Glutamatergic neuron (in vitro differentiated cells): ENCODE measurements at regions not wholly inside any gene's neighbourhood (a gene's known extent, or its start where the extent isn't known, plus 50 kb on each side); places are given as distances from the start of the nearest gene placed in this dataset.

Experiments
- DNase-seq: peaks from one replicate; pipeline ENCODE4 v3.0.0; 2022
- H3K27ac Mint-ChIP-seq: one replicate; pipeline ENCODE4 v1.8.0; 2020; ENCODE audit warnings: mild to moderate bottlenecking, mixed read lengths, inconsistent platforms; ENCODE audit not compliant: unreplicated experiment
- H3K27me3 Mint-ChIP-seq: one replicate; pipeline ENCODE4 v1.8.0; 2020; ENCODE audit warnings: mild to moderate bottlenecking, moderate library complexity, mixed read lengths, inconsistent platforms; ENCODE audit not compliant: unreplicated experiment
- H3K36me3 Mint-ChIP-seq: one replicate; pipeline ENCODE4 v1.8.0; 2020; ENCODE audit warnings: mild to moderate bottlenecking, mixed read lengths, inconsistent platforms; ENCODE audit not compliant: unreplicated experiment
- H3K4me1 Mint-ChIP-seq: one replicate; pipeline ENCODE4 v1.8.0; 2020; ENCODE audit warnings: mild to moderate bottlenecking, low read depth, mixed read lengths, inconsistent platforms; ENCODE audit not compliant: unreplicated experiment
- H3K4me3 Mint-ChIP-seq: one replicate; pipeline ENCODE4 v1.8.0; 2020; ENCODE audit warnings: mild to moderate bottlenecking, mixed read lengths, inconsistent platforms; ENCODE audit not compliant: unreplicated experiment
- H3K9me3 Mint-ChIP-seq: one replicate; pipeline ENCODE4 v1.8.0; 2020; ENCODE audit warnings: mild to moderate bottlenecking, moderate library complexity, mixed read lengths, inconsistent platforms; ENCODE audit not compliant: unreplicated experiment
- TF ChIP-seq, protein P1 (sequence below): fragments of 200-600 bp; sonication (generic); IDR thresholded peaks from one replicate; pipeline ENCODE4 v1.5.0; 2021; ENCODE audit not compliant: partially characterized antibody, unreplicated experiment

DNA sequence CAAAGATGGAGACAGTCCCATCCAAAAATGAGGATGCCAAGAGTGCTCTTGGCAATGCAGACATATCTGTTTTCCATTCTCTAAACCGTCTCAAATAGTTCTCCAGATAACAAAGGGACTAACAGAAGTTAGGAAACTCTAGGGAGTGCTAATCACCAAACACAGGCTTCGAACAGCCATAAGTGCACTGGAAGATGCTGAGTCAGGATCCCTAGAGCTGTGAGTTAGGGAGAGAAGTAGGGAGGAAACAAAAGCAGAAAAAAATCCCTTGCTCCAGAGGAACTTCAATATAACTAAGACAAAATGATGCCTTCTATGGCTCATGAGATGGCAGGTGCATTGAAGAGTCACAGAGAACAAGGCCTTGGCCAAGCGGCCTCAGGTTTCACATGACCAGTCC, 251.0 kb upstream of the PPARGC1A start:
- Mint-ChIP-seq H3K4me3 (no peak overlapping the region), H3K9me3 (no peaks in the 10 kb centered on the region), H3K36me3 (no peaks in the 10 kb centered on the region), H3K27ac (no peak overlapping the region), H3K4me1 (no peaks in the 10 kb centered on the region), H3K27me3 (no peaks in the 10 kb centered on the region)
- DNase-seq, result no peak
- TF ChIP-seq, protein P1, sequence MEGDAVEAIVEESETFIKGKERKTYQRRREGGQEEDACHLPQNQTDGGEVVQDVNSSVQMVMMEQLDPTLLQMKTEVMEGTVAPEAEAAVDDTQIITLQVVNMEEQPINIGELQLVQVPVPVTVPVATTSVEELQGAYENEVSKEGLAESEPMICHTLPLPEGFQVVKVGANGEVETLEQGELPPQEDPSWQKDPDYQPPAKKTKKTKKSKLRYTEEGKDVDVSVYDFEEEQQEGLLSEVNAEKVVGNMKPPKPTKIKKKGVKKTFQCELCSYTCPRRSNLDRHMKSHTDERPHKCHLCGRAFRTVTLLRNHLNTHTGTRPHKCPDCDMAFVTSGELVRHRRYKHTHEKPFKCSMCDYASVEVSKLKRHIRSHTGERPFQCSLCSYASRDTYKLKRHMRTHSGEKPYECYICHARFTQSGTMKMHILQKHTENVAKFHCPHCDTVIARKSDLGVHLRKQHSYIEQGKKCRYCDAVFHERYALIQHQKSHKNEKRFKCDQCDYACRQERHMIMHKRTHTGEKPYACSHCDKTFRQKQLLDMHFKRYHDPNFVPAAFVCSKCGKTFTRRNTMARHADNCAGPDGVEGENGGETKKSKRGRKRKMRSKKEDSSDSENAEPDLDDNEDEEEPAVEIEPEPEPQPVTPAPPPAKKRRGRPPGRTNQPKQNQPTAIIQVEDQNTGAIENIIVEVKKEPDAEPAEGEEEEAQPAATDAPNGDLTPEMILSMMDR, result no peak

GRCh38 chr4:24137671-24138601, 248.1 kb upstream of the PPARGC1A start:
- Mint-ChIP-seq H3K9me3 (no peaks in the 10 kb centered on the region), H3K27ac (no peak overlapping the region), H3K36me3 (no peaks in the 10 kb centered on the region), H3K27me3 (no peaks in the 10 kb centered on the region), H3K4me3 (no peak overlapping the region), H3K4me1 (no peaks in the 10 kb centered on the region)
- TF ChIP-seq, protein P1, result no peak
- DNase-seq, result no peak

DNA sequence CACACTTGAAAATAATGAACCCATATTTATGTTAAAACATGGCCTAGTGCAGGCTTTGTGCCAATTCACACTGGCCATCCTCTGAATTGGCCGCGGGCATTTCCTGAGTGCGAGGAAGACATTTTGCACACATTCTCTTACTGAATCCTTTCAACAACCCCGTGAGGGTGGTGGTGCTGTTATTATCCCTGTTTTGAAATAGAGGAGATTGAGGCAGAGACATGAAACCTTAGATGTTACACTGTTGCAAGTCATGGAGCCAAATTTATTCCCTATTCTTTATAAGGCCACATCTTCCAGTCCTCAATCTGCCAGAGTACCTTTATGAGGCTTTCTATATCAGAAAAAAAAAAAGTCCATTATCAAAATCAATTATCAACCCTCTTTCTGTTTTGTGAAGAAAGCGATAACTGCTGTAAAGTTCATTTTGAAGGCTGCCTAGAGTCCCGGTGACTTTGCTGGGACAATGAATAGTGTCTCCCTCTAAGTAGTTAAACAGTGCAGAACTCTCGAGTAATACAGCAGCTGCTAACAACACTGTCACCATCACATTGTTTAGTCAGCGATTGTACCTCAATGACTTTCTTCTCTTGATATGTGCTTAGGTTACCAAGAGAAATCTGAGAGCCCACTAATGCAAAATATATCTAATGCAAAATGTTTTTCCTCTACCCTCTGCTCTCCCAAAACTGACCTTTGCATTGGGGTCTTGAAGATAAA, 242.3 kb upstream of the PPARGC1A start:
- Mint-ChIP-seq H3K27ac (no peak overlapping the region), H3K4me1 (no peaks in the 10 kb centered on the region), H3K9me3 (peaks cover 3% of the 10 kb centered on the region), H3K4me3 (no peak overlapping the region), H3K36me3 (peaks cover 4% of the 10 kb centered on the region), H3K27me3 (no peaks in the 10 kb centered on the region)
- TF ChIP-seq, protein P1, result no peak
- no peak for DNase-seq

- TF ChIP-seq, protein P1, result no peak
- no peaks in the 10 kb centered on the region for H3K4me1 Mint-ChIP-seq
- H3K4me3 Mint-ChIP-seq, result no peak overlapping the region
- H3K9me3 Mint-ChIP-seq, result peaks cover 3% of the 10 kb centered on the region
- H3K27ac Mint-ChIP-seq, result no peak overlapping the region
- H3K36me3 Mint-ChIP-seq, result peaks cover 4% of the 10 kb centered on the region
- no peaks in the 10 kb centered on the region for H3K27me3 Mint-ChIP-seq
- DNase-seq, result no peak
Measured at GRCh38 chr4:24130637-24131036, 240.8 kb upstream of the PPARGC1A start.

DNA sequence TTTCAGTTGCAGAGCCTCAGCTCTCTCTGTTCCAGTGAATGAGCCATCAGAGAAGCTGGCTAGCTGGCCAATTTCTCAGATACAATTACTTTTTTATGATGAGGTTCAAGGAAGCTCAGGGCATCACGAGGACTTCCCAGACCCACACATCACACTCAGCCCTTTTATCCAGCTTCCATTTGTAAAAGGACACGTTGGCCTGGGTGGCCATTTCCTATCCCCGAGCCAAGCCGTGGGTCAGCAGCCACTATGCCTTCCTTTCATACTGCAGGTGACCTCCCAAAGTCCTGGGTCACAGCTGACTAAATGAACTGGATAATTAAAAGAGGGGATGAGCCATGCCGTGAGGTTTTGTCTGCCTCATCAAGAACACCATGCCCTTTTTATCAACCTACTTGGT, 236.9 kb upstream of the PPARGC1A start:
- H3K4me1 Mint-ChIP-seq, result no peaks in the 10 kb centered on the region
- TF ChIP-seq, protein P1, result no peak
- H3K36me3 Mint-ChIP-seq, result peaks cover 4% of the 10 kb centered on the region
- H3K27ac Mint-ChIP-seq, result no peak overlapping the region
- no peaks in the 10 kb centered on the region for H3K9me3 Mint-ChIP-seq
- no peak overlapping the region for H3K4me3 Mint-ChIP-seq
- no peak for DNase-seq
- H3K27me3 Mint-ChIP-seq, result no peaks in the 10 kb centered on the region
